ENCODE measurements at regions not wholly inside any gene's neighbourhood (a gene's known extent, or its start where the extent isn't known, plus 50 kb on each side); places are given as distances from the start of the nearest gene placed in this dataset.

GRCh38 chr1:243938208-243938607, 88.2 kb upstream of the AKT3 start:
- no peak for TF ChIP-seq CTCF (IDR thresholded peaks at IDR 0.05)
- Histone ChIP-seq H3K27ac (no peak overlapping the region), H3K4me3 (no peak overlapping the region)
- DNase-seq (ENCODE audit: low spot score), result no peak

DNA sequence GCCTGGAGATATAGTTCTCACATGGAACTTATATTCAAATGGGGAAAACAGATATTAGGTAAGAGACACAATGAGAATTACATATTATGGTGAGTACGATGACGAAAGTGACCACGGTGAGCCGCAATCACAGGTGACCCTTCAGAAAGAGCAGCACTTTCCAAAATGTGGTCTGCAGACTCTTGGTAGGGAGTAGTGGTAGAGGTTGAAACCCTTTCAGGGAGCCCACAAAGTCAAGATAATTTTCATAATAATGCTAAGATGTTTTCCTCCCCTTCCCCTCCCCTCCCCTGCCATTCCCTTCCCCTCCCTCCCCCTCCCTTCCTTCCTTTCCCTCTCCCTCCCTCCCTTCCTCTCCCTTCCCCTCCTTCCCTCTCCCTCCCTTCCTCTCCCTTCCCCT, 83.5 kb upstream of the AKT3 start:
- no peak for DNase-seq (ENCODE audit: low spot score)
- TF ChIP-seq CTCF (IDR thresholded peaks at IDR 0.05), result no peak
- Histone ChIP-seq H3K27ac (no peak overlapping the region), H3K4me3 (no peak overlapping the region)

GRCh38 chr1:243931957-243932356, 81.9 kb upstream of the AKT3 start:
- H3K27ac ChIP-seq, result no peak overlapping the region
- TF ChIP-seq CTCF (IDR thresholded peaks at IDR 0.05), result no peak
- DNase-seq (ENCODE audit: low spot score), result no peak
- H3K4me3 ChIP-seq, result no peak overlapping the region

GRCh38 chr1:243930822-243931671, 81.0 kb upstream of the AKT3 start:
- TF ChIP-seq CTCF (IDR thresholded peaks at IDR 0.05), result no peak
- H3K4me3 ChIP-seq, result no peak overlapping the region
- no peak overlapping the region for H3K27ac ChIP-seq
- DNase-seq (ENCODE audit: low spot score), result no peak

DNA sequence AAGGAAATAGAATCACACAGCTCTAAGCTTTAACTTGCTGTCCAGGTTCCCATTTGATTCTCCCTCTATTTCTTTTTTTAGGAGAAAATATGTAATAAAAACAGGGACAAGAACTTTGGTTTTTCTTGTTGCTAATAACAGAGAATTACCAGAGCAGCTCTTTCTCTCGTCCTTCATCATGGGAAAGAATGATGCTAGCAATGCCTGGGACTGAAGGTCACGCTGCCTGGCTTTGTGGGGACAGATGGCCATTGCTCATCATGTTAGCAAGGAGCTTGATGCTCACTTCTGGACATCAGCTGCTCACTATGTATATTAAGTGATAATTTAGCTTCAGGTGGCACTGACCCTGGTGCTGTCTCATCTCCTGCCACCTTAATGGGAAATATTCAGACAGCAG, 77.3 kb upstream of the AKT3 start:
- peak overlapping the region in 1 of 2 donors; percentile 49 for H3K27ac ChIP-seq
- no peak for TF ChIP-seq CTCF (IDR thresholded peaks at IDR 0.05)
- no peak for DNase-seq (ENCODE audit: low spot score)
- no peak overlapping the region for H3K4me3 ChIP-seq

GRCh38 chr1:243926803-243927245, 76.8 kb upstream of the AKT3 start:
- Histone ChIP-seq H3K27ac (peak overlapping the region in 1 of 2 donors; percentile 49), H3K4me3 (peak overlapping the region; percentile 35)
- no peak for TF ChIP-seq CTCF (IDR thresholded peaks at IDR 0.05)
- DNase-seq (ENCODE audit: low spot score), result no peak

DNA sequence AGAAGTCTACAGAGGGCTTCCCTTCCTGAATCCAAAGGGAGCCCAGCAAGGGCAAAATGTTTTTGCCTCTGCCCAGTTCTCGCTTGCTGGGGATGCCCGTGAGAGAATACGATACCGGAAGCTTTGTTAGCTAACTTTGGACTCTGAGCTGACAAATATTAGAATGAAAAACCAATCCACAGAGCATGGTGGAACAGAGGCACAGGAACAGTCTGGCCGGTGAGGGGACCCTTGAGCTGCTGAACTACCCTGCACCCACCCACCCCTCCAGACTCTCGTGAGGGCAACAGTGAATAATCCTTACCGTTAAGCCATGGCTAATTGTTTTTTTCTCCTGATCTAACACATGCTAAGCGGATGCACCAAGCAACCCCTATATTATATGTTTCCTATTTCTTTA, 76.3 kb upstream of the AKT3 start:
- no peak for TF ChIP-seq CTCF (IDR thresholded peaks at IDR 0.05)
- H3K4me3 ChIP-seq, result no peak overlapping the region
- peak overlapping the region in 1 of 2 donors; percentile 61 for H3K27ac ChIP-seq
- no peak for DNase-seq (ENCODE audit: low spot score)
